ENCODE measurements at regions not wholly inside any gene's neighbourhood (a gene's known extent, or its start where the extent isn't known, plus 50 kb on each side); places are given as distances from the start of the nearest gene placed in this dataset.

GRCh38 chr1:30407865-30408580 lies 315.4 kb downstream of the MATN1 start:
- no peak for DNase-seq (ENCODE audit: insufficient read length, low spot score)
- FAIRE-seq: no peak
- no peak for TF ChIP-seq CTCF (IDR thresholded peaks at IDR 0.05; ENCODE audit: insufficient read depth, missing control alignments)

GRCh38 chr1:30406996-30407864 lies 316.2 kb downstream of the MATN1 start:
- no peak for TF ChIP-seq CTCF (IDR thresholded peaks at IDR 0.05; ENCODE audit: insufficient read depth, missing control alignments)
- DNase-seq (ENCODE audit: insufficient read length, low spot score) (no peak), FAIRE-seq (no peak)

GRCh38 chr1:30405631-30406212 lies 317.7 kb downstream of the MATN1 start:
- DNase-seq (ENCODE audit: insufficient read length, low spot score): no peak
- no peak for TF ChIP-seq CTCF (IDR thresholded peaks at IDR 0.05; ENCODE audit: insufficient read depth, missing control alignments)
- no peak for FAIRE-seq

- DNase-seq (ENCODE audit: insufficient read length, low spot score): no peak
- FAIRE-seq: no peak
- TF ChIP-seq CTCF (IDR thresholded peaks at IDR 0.05; ENCODE audit: insufficient read depth, missing control alignments): no peak
Measured at GRCh38 chr1:30405081-30405480, 318.3 kb downstream of the MATN1 start.

GRCh38 chr1:30404341-30404740 lies 319.0 kb downstream of the MATN1 start:
- no peak for TF ChIP-seq CTCF (IDR thresholded peaks at IDR 0.05; ENCODE audit: insufficient read depth, missing control alignments)
- FAIRE-seq (no peak), DNase-seq (ENCODE audit: insufficient read length, low spot score) (no peak)

- FAIRE-seq: no peak
- DNase-seq (ENCODE audit: insufficient read length, low spot score): no peak
- TF ChIP-seq CTCF (IDR thresholded peaks at IDR 0.05; ENCODE audit: insufficient read depth, missing control alignments): no peak
Measured at GRCh38 chr1:30403726-30404125, 319.7 kb downstream of the MATN1 start.

All from D721Med (cell line).